Liver (tissue), 8 donors: ENCODE measurements at regions not wholly inside any gene's neighbourhood (a gene's known extent, or its start where the extent isn't known, plus 50 kb on each side); places are given as distances from the start of the nearest gene placed in this dataset.

Experiments used
- DNase-seq: peaks from one replicate; pipeline ENCODE4 v3.0.0-alpha.2; 2017; ENCODE audit warnings: low spot score
- H3K27ac ChIP-seq, 2 donors: one replicate each; pipeline ENCODE4 v1.7.0; 2013; ENCODE audit warnings: inconsistent platforms in 2 of 2, low read length in 2 of 2, control low read depth in 1 of 2, low read depth in 1 of 2, mild to moderate bottlenecking in 1 of 2
- H3K27me3 ChIP-seq, 4 donors: one replicate each; pipeline versions ENCODE4 v1.6.1 to v1.7.0; 2013; ENCODE audit warnings: low read length in 3 of 4, inconsistent platforms in 1 of 4, mild to moderate bottlenecking in 1 of 4, moderate library complexity in 1 of 4; ENCODE audit not compliant: control insufficient read depth in 4 of 4, insufficient read depth in 4 of 4
- H3K36me3 ChIP-seq, 4 donors: one replicate each; pipeline versions ENCODE4 v1.6.1 to v1.7.0; 2013; ENCODE audit warnings: low read length in 3 of 4, mild to moderate bottlenecking in 3 of 4, low read depth in 1 of 4, moderate library complexity in 1 of 4; ENCODE audit not compliant: control insufficient read depth in 4 of 4, insufficient read depth in 3 of 4
- H3K4me1 ChIP-seq, 4 donors: one replicate each; pipeline versions ENCODE4 v1.6.1 to v1.7.0; 2013; ENCODE audit warnings: low read length in 3 of 4, mild to moderate bottlenecking in 3 of 4, moderate library complexity in 1 of 4; ENCODE audit not compliant: control insufficient read depth in 4 of 4, insufficient read depth in 4 of 4
- H3K4me3 ChIP-seq, 3 donors: one replicate each; pipeline versions ENCODE4 v1.6.1 to v1.7.0; 2013; ENCODE audit warnings: low read length in 3 of 3, control low read depth in 1 of 3, low read depth in 1 of 3, mild to moderate bottlenecking in 1 of 3
- H3K9ac ChIP-seq, 2 donors: one replicate each; pipeline ENCODE4 v1.7.0; 2013; ENCODE audit warnings: low read length in 2 of 2, mild to moderate bottlenecking in 2 of 2, moderate library complexity in 2 of 2, control low read depth in 1 of 2, low read depth in 1 of 2
- H3K9me3 ChIP-seq, 4 donors: one replicate each; pipeline versions ENCODE4 v1.6.1 to v1.7.0; 2013; ENCODE audit warnings: low read length in 3 of 4; ENCODE audit not compliant: control insufficient read depth in 4 of 4
- ATF3 ChIP-seq: IDR thresholded peaks from 2 replicates; pipeline ENCODE4 v1.6.1; 2016; ENCODE audit warnings: antibody characterized with exemption
- EGR1 ChIP-seq, 2 donors: IDR thresholded peaks; 2 replicates each; pipeline ENCODE4 v1.6.1; 2016 to 2018; ENCODE audit warnings: antibody characterized with exemption in 2 of 2, low read depth in 2 of 2
- FOXA1 ChIP-seq: IDR thresholded peaks from 2 replicates; pipeline ENCODE4 v1.6.1; 2016; ENCODE audit warnings: antibody characterized with exemption
- FOXA2 ChIP-seq: IDR thresholded peaks from 2 replicates; pipeline ENCODE4 v1.6.1; 2016; ENCODE audit warnings: antibody characterized with exemption
- GABPA ChIP-seq, 2 donors: IDR thresholded peaks in 1 of 2; conservative IDR thresholded peaks in 1 of 2; 2 replicates each; pipeline ENCODE4 v1.6.1; 2016; ENCODE audit warnings: antibody characterized with exemption in 2 of 2, mild to moderate bottlenecking in 1 of 2, moderate library complexity in 1 of 2
- HNF4A ChIP-seq, 2 donors: conservative IDR thresholded peaks; 2 replicates each; pipeline ENCODE4 v1.6.1; 2016; ENCODE audit warnings: antibody characterized with exemption in 2 of 2, mild to moderate bottlenecking in 2 of 2
- HNF4G ChIP-seq: IDR thresholded peaks from 2 replicates; pipeline ENCODE4 v1.6.1; 2016; ENCODE audit warnings: antibody characterized with exemption
- RAD21 ChIP-seq, 2 donors: IDR thresholded peaks; 2 replicates each; pipeline ENCODE4 v1.6.1; 2016; ENCODE audit warnings: antibody characterized with exemption in 2 of 2, mild to moderate bottlenecking in 2 of 2
- TAF1 ChIP-seq: conservative IDR thresholded peaks from 2 replicates; pipeline ENCODE4 v1.6.1; 2016; ENCODE audit warnings: antibody characterized with exemption, mild to moderate bottlenecking
- YY1 ChIP-seq: IDR thresholded peaks from 2 replicates; pipeline ENCODE4 v1.6.1; 2016; ENCODE audit warnings: antibody characterized with exemption, mild to moderate bottlenecking
- WGBS: extraction: QIAGEN DNeasy Blood & Tissue Kit; methylation state at CpG from one replicate; pipeline ENCODE4 v1.1.7; 2013; 5-methylcytosine and 5-hydroxymethylcytosine counted together
- TF ChIP-seq, protein P1 (sequence below): fragments of 150-350 bp; IDR thresholded peaks from 2 replicates; pipeline ENCODE4 v1.5.1; 2017; ENCODE audit warnings: improper control_type of control experiment, low read depth, low read length; ENCODE audit not compliant: missing input control
- TF ChIP-seq, protein P2 (sequence below): IDR thresholded peaks from 2 replicates; pipeline ENCODE4 v1.6.1; 2016; ENCODE audit warnings: antibody characterized with exemption
- TF ChIP-seq, protein P3 (sequence below): IDR thresholded peaks from 2 replicates; pipeline ENCODE4 v1.6.1; 2016; ENCODE audit warnings: antibody characterized with exemption, mild to moderate bottlenecking
- TF ChIP-seq, protein P4 (sequence below): IDR thresholded peaks from 2 replicates; pipeline ENCODE4 v1.6.1; 2016; ENCODE audit warnings: antibody characterized with exemption
- donor health status: healthy.
- donor health status: healthy.
- donor health status: healthy.
- donor health status: healthy.
- donor health status: healthy.

- 75% methylated on average over 1 of the region's 1 CpG for WGBS
- no peak overlapping the region for H3K4me3 ChIP-seq
- TF ChIP-seq, protein P1, sequence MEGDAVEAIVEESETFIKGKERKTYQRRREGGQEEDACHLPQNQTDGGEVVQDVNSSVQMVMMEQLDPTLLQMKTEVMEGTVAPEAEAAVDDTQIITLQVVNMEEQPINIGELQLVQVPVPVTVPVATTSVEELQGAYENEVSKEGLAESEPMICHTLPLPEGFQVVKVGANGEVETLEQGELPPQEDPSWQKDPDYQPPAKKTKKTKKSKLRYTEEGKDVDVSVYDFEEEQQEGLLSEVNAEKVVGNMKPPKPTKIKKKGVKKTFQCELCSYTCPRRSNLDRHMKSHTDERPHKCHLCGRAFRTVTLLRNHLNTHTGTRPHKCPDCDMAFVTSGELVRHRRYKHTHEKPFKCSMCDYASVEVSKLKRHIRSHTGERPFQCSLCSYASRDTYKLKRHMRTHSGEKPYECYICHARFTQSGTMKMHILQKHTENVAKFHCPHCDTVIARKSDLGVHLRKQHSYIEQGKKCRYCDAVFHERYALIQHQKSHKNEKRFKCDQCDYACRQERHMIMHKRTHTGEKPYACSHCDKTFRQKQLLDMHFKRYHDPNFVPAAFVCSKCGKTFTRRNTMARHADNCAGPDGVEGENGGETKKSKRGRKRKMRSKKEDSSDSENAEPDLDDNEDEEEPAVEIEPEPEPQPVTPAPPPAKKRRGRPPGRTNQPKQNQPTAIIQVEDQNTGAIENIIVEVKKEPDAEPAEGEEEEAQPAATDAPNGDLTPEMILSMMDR = no peak
- TF ChIP-seq, protein P2, sequence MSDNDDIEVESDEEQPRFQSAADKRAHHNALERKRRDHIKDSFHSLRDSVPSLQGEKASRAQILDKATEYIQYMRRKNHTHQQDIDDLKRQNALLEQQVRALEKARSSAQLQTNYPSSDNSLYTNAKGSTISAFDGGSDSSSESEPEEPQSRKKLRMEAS = no peak
- TF ChIP-seq TAF1 (no peak), FOXA1 (no peak), YY1 (no peak), ATF3 (no peak), FOXA2 (no peak)
- no peak for DNase-seq
- H3K36me3 ChIP-seq = no peaks in the 10 kb centered on the region
- H3K9me3 ChIP-seq = no peaks in the 10 kb centered on the region
- no peaks in the 10 kb centered on the region for H3K4me1 ChIP-seq
- no peak overlapping the region for H3K27ac ChIP-seq
- no peak overlapping the region for H3K9ac ChIP-seq
- H3K27me3 ChIP-seq = no peaks in the 10 kb centered on the region
These were observed 267.0 kb downstream of the DACT1 start for GRCh38 chr14:58904776-58905175.

- WGBS = 51% methylated on average over 1 of the region's 1 CpG
- H3K9ac ChIP-seq = no peak overlapping the region
- TF ChIP-seq TAF1 = no peak
- TF ChIP-seq, protein P1 = no peak
- no peak for TF ChIP-seq EGR1 (IDR thresholded peaks at IDR 0.05; ENCODE audit: low read depth in 2 of 2)
- no peak for TF ChIP-seq FOXA2
- TF ChIP-seq HNF4A (conservative IDR thresholded peaks at IDR 0.05) = no peak
- TF ChIP-seq, protein P3, sequence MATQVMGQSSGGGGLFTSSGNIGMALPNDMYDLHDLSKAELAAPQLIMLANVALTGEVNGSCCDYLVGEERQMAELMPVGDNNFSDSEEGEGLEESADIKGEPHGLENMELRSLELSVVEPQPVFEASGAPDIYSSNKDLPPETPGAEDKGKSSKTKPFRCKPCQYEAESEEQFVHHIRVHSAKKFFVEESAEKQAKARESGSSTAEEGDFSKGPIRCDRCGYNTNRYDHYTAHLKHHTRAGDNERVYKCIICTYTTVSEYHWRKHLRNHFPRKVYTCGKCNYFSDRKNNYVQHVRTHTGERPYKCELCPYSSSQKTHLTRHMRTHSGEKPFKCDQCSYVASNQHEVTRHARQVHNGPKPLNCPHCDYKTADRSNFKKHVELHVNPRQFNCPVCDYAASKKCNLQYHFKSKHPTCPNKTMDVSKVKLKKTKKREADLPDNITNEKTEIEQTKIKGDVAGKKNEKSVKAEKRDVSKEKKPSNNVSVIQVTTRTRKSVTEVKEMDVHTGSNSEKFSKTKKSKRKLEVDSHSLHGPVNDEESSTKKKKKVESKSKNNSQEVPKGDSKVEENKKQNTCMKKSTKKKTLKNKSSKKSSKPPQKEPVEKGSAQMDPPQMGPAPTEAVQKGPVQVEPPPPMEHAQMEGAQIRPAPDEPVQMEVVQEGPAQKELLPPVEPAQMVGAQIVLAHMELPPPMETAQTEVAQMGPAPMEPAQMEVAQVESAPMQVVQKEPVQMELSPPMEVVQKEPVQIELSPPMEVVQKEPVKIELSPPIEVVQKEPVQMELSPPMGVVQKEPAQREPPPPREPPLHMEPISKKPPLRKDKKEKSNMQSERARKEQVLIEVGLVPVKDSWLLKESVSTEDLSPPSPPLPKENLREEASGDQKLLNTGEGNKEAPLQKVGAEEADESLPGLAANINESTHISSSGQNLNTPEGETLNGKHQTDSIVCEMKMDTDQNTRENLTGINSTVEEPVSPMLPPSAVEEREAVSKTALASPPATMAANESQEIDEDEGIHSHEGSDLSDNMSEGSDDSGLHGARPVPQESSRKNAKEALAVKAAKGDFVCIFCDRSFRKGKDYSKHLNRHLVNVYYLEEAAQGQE = no peak
- TF ChIP-seq FOXA1 = no peak
- TF ChIP-seq, protein P4, sequence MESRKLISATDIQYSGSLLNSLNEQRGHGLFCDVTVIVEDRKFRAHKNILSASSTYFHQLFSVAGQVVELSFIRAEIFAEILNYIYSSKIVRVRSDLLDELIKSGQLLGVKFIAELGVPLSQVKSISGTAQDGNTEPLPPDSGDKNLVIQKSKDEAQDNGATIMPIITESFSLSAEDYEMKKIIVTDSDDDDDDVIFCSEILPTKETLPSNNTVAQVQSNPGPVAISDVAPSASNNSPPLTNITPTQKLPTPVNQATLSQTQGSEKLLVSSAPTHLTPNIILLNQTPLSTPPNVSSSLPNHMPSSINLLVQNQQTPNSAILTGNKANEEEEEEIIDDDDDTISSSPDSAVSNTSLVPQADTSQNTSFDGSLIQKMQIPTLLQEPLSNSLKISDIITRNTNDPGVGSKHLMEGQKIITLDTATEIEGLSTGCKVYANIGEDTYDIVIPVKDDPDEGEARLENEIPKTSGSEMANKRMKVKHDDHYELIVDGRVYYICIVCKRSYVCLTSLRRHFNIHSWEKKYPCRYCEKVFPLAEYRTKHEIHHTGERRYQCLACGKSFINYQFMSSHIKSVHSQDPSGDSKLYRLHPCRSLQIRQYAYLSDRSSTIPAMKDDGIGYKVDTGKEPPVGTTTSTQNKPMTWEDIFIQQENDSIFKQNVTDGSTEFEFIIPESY = no peak
- TF ChIP-seq, protein P2 = no peak
- TF ChIP-seq GABPA (IDR thresholded peaks at IDR 0.05 in 1 of 2, conservative IDR thresholded peaks at IDR 0.05 in 1 of 2) = no peak
- no peak for TF ChIP-seq RAD21 (IDR thresholded peaks at IDR 0.05)
- TF ChIP-seq HNF4G = no peak
- no peak for TF ChIP-seq ATF3
- TF ChIP-seq YY1 = no peak
- no peak overlapping the region for H3K4me3 ChIP-seq
- no peaks in the 10 kb centered on the region for H3K4me1 ChIP-seq
- H3K27me3 ChIP-seq = no peaks in the 10 kb centered on the region
- no peaks in the 10 kb centered on the region for H3K9me3 ChIP-seq
- no peaks in the 10 kb centered on the region for H3K36me3 ChIP-seq
- H3K27ac ChIP-seq = no peak overlapping the region
- DNase-seq = no peak
These were observed 270.0 kb downstream of the DACT1 start for GRCh38 chr14:58907803-58908202.
